Skin of body (tissue), 1 donor: ENCODE measurements at regions not wholly inside any gene's neighbourhood (a gene's known extent, or its start where the extent isn't known, plus 50 kb on each side); places are given as distances from the start of the nearest gene placed in this dataset.
"Not testable (repeated sequence)": the region's sequence is repeated elsewhere in the genome, so short reads cannot be mapped to it uniquely, and the experiment has no call there.

Experiments used
- DNase-seq: peaks from one replicate; lab custom pipeline; 2025; lab: John Stamatoyannopoulos, UW

- DNase-seq, result no peak
Measured at GRCh38 chr5:123964884-123965283, 452.9 kb downstream of the CSNK1G3 start.

GRCh38 chr5:123960526-123960925 lies 448.5 kb downstream of the CSNK1G3 start:
- no peak for DNase-seq

GRCh38 chr5:123951582-123951977 lies 439.6 kb downstream of the CSNK1G3 start:
- DNase-seq, result no peak

- DNase-seq, result no peak
Measured at GRCh38 chr5:123950701-123951581, 439.0 kb downstream of the CSNK1G3 start.

GRCh38 chr5:123949807-123950340 lies 437.9 kb downstream of the CSNK1G3 start:
- DNase-seq, result no peak

- no peak for DNase-seq
Measured at GRCh38 chr5:123949043-123949804, 437.2 kb downstream of the CSNK1G3 start.

GRCh38 chr5:123947797-123948196 lies 435.8 kb downstream of the CSNK1G3 start:
- no peak for DNase-seq

- DNase-seq, result no peak
Measured at GRCh38 chr5:123945548-123945947, 433.6 kb downstream of the CSNK1G3 start.

- DNase-seq, result no peak
Measured at GRCh38 chr5:123943151-123943550, 431.2 kb downstream of the CSNK1G3 start.

GRCh38 chr5:123940416-123940815 lies 428.4 kb downstream of the CSNK1G3 start:
- DNase-seq, result no peak

GRCh38 chr5:123937230-123937629 lies 425.3 kb downstream of the CSNK1G3 start:
- DNase-seq, result no peak

GRCh38 chr5:123936548-123936947 lies 424.6 kb downstream of the CSNK1G3 start:
- DNase-seq, result no peak

- DNase-seq, result not testable (repeated sequence)
Measured at GRCh38 chr5:123933812-123934211, 421.8 kb downstream of the CSNK1G3 start.

GRCh38 chr5:123929055-123929474 lies 417.1 kb downstream of the CSNK1G3 start:
- no peak for DNase-seq

GRCh38 chr5:123928401-123928800 lies 416.4 kb downstream of the CSNK1G3 start:
- DNase-seq, result no peak

GRCh38 chr5:123921193-123921592 lies 409.2 kb downstream of the CSNK1G3 start:
- DNase-seq, result no peak

- peak; percentile 95 for DNase-seq
Measured at GRCh38 chr5:123916345-123917121, 404.6 kb downstream of the CSNK1G3 start.

- DNase-seq, result no peak
Measured at GRCh38 chr5:123914333-123914732, 402.4 kb downstream of the CSNK1G3 start.

GRCh38 chr5:123907349-123907748 lies 395.4 kb downstream of the CSNK1G3 start:
- DNase-seq, result no peak

- DNase-seq, result no peak
Measured at GRCh38 chr5:123906698-123907295, 394.8 kb downstream of the CSNK1G3 start.

- no peak for DNase-seq
Measured at GRCh38 chr5:123885081-123885480, 373.1 kb downstream of the CSNK1G3 start.
